ENCODE measurements at regions not wholly inside any gene's neighbourhood (a gene's known extent, or its start where the extent isn't known, plus 50 kb on each side); places are given as distances from the start of the nearest gene placed in this dataset.

DNA sequence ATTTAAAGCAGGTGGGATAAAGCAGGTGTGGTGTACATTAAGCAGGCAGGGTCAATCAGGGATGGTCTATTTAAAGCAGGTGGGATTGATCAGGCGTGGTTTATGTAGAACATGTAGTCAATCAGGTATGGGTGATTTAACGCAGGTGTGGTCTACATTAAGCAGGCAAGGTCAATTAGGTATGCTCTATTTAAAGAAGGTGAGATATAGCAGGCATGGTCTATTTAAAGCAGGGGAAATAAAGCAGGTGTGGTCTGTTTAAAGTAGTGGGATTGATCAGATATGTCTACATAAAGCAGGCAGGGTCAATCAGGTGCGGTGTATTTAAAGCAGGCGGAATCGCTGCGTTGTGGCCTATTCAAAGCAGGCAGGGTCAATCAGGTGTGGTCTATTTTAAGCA, 88.6 kb upstream of the MXRA5 start:
- no peak for DNase-seq

DNA sequence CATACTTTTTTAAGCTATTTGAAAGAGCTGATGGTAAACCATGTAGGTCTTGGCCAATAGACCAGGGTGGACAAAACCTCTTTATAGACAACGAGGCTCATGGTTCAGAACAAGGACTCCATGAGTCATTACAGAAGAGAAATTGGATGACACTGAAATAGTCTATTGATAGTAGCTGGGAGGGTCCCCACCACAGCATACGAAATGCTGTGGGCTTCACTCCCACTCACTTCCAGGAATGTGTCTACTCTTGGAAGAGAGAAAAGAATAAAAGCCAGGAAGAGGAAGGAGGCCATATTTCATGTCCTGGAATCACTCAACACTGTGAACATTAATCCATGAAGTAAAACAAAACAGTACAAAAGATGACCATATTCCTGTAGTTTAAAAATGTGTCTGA, 82.3 kb upstream of the MXRA5 start:
- peak; percentile 68 for DNase-seq

- DNase-seq = no peak
Measured at GRCh38 chrX:3426552-3426951, 80.1 kb upstream of the MXRA5 start.

- DNase-seq = no peak
Measured at GRCh38 chrX:3425031-3425430, 78.6 kb upstream of the MXRA5 start.

GRCh38 chrX:3420316-3420715, 73.9 kb upstream of the MXRA5 start:
- no peak for DNase-seq

- DNase-seq = peak; percentile 50
Measured at GRCh38 chrX:3415011-3415410, 68.6 kb upstream of the MXRA5 start.

GRCh38 chrX:3411626-3412025, 65.2 kb upstream of the MXRA5 start:
- DNase-seq = peak; percentile 41

GRCh38 chrX:3409936-3410335, 63.5 kb upstream of the MXRA5 start:
- peak; percentile 67 for DNase-seq

- no peak for DNase-seq
Measured at GRCh38 chrX:3407781-3408180, 61.3 kb upstream of the MXRA5 start.

- no peak for DNase-seq
Measured at GRCh38 chrX:3407121-3407520, 60.7 kb upstream of the MXRA5 start.

- peak; percentile 33 for DNase-seq
Measured at GRCh38 chrX:3403748-3404147, 57.3 kb upstream of the MXRA5 start.
